Breast epithelium (tissue), 3 donors: ENCODE measurements at regions not wholly inside any gene's neighbourhood (a gene's known extent, or its start where the extent isn't known, plus 50 kb on each side); places are given as distances from the start of the nearest gene placed in this dataset.

Experiments used
- CTCF ChIP-seq, 3 donors: fragments of 450-650 bp; IDR thresholded peaks; one replicate each; pipeline ENCODE4 v1.5.1; 2016 to 2017; ENCODE audit warnings: antibody characterized with exemption in 3 of 3, mild to moderate bottlenecking in 3 of 3, moderate library complexity in 3 of 3
- POLR2A ChIP-seq: fragments of 450-650 bp; IDR thresholded peaks from one replicate; pipeline ENCODE4 v1.6.1; 2016; ENCODE audit warnings: antibody characterized with exemption, mild to moderate bottlenecking, moderate library complexity

- TF ChIP-seq CTCF (IDR thresholded peaks at IDR 0.05) (no peak), POLR2A (no peak)
Measured at GRCh38 chr5:60435808-60436207, 264.2 kb downstream of the DEPDC1B start.
